ENCODE measurements at regions not wholly inside any gene's neighbourhood (a gene's known extent, or its start where the extent isn't known, plus 50 kb on each side); places are given as distances from the start of the nearest gene placed in this dataset.

GRCh38 chr12:41970744-41971143, 173.9 kb downstream of the GXYLT1 start:
- TF ChIP-seq CTCF (IDR thresholded peaks at IDR 0.05), result no peak

GRCh38 chr12:41968599-41968998, 176.1 kb downstream of the GXYLT1 start:
- no peak for TF ChIP-seq CTCF (IDR thresholded peaks at IDR 0.05)
- H3K36me3 ChIP-seq, result no peaks in the 10 kb centered on the region

More at GRCh38 chr12:41970744-41971143, 173.9 kb downstream of the GXYLT1 start:
- H3K4me3 ChIP-seq (ENCODE audit: low read depth in 1 of 2, low read length in 1 of 2), result no peak overlapping the region
- no peak overlapping the region for H3K27ac ChIP-seq
- no peaks in the 10 kb centered on the region for H3K9me3 ChIP-seq
- no peaks in the 10 kb centered on the region for H3K4me1 ChIP-seq (ENCODE audit: control insufficient read depth in 1 of 2, insufficient read depth in 1 of 2, low read depth in 1 of 2, low read length in 1 of 2)
- H3K27me3 ChIP-seq, result no peaks in the 10 kb centered on the region
- no peaks in the 10 kb centered on the region for H3K36me3 ChIP-seq

GRCh38 chr12:41967668-41968500, 176.8 kb downstream of the GXYLT1 start:
- Histone ChIP-seq H3K9me3 (no peaks in the 10 kb centered on the region), H3K27ac (no peak overlapping the region), H3K27me3 (no peaks in the 10 kb centered on the region), H3K4me1 (ENCODE audit: control insufficient read depth in 1 of 2, insufficient read depth in 1 of 2, low read depth in 1 of 2, low read length in 1 of 2) (no peaks in the 10 kb centered on the region), H3K4me3 (ENCODE audit: low read depth in 1 of 2, low read length in 1 of 2) (no peak overlapping the region), H3K36me3 (no peaks in the 10 kb centered on the region)
- no peak for TF ChIP-seq CTCF (IDR thresholded peaks at IDR 0.05)

More at GRCh38 chr12:41968599-41968998, 176.1 kb downstream of the GXYLT1 start:
- H3K27ac ChIP-seq, result no peak overlapping the region
- H3K27me3 ChIP-seq, result no peaks in the 10 kb centered on the region
- H3K9me3 ChIP-seq, result no peaks in the 10 kb centered on the region
- no peak overlapping the region for H3K4me3 ChIP-seq (ENCODE audit: low read depth in 1 of 2, low read length in 1 of 2)
- H3K4me1 ChIP-seq (ENCODE audit: control insufficient read depth in 1 of 2, insufficient read depth in 1 of 2, low read depth in 1 of 2, low read length in 1 of 2), result no peaks in the 10 kb centered on the region

GRCh38 chr12:41966916-41967315, 177.8 kb downstream of the GXYLT1 start:
- no peaks in the 10 kb centered on the region for H3K36me3 ChIP-seq
- TF ChIP-seq CTCF (IDR thresholded peaks at IDR 0.05), result no peak
- H3K27me3 ChIP-seq, result no peaks in the 10 kb centered on the region
- H3K4me3 ChIP-seq (ENCODE audit: low read depth in 1 of 2, low read length in 1 of 2), result no peak overlapping the region
- H3K27ac ChIP-seq, result no peak overlapping the region
- no peaks in the 10 kb centered on the region for H3K4me1 ChIP-seq (ENCODE audit: control insufficient read depth in 1 of 2, insufficient read depth in 1 of 2, low read depth in 1 of 2, low read length in 1 of 2)
- H3K9me3 ChIP-seq, result no peaks in the 10 kb centered on the region

GRCh38 chr12:41966001-41966400, 178.7 kb downstream of the GXYLT1 start:
- no peaks in the 10 kb centered on the region for H3K27me3 ChIP-seq
- no peak for TF ChIP-seq CTCF (IDR thresholded peaks at IDR 0.05)

More at GRCh38 chr12:41966001-41966400, 178.7 kb downstream of the GXYLT1 start:
- Histone ChIP-seq H3K36me3 (no peaks in the 10 kb centered on the region), H3K9me3 (no peaks in the 10 kb centered on the region), H3K4me1 (ENCODE audit: control insufficient read depth in 1 of 2, insufficient read depth in 1 of 2, low read depth in 1 of 2, low read length in 1 of 2) (no peaks in the 10 kb centered on the region), H3K27ac (no peak overlapping the region), H3K4me3 (ENCODE audit: low read depth in 1 of 2, low read length in 1 of 2) (no peak overlapping the region)

Measured in neutrophil (primary cell).